WTC11 (cell line): ENCODE measurements at regions not wholly inside any gene's neighbourhood (a gene's known extent, or its start where the extent isn't known, plus 50 kb on each side); places are given as distances from the start of the nearest gene placed in this dataset.

Source experiments
- ATAC-seq: fragments of 200-7000 bp; cut with Tn5 transposase; 2 replicates; pipeline ENCODE4 v1.10.0; 2021; ENCODE audit warnings: mild to moderate bottlenecking, moderate library complexity
- CTCF ChIA-PET: fragments of 300-600 bp; sonication (Branson Sonifier 250); formaldehyde crosslinking; loops from one replicate; lab custom pipeline; 2021; ENCODE audit warnings: antibody characterized with exemption; lab: Charles Lee
- POLR2A ChIA-PET: fragments of 350-600 bp; sonication (Branson Sonifier 250); formaldehyde crosslinking; loops from one replicate; lab custom pipeline; 2021; ENCODE audit warnings: antibody characterized with exemption; lab: Charles Lee
- DNase-seq: peaks from one replicate; pipeline ENCODE4 v3.0.0; 2021; ENCODE audit warnings: low spot score
- H3K27ac Mint-ChIP-seq: 2 replicates; pipeline ENCODE4 v1.8.0; 2021; ENCODE audit warnings: mixed read lengths
- H3K27me3 Mint-ChIP-seq: 2 replicates; pipeline ENCODE4 v1.8.0; 2021; ENCODE audit warnings: low read depth, mild to moderate bottlenecking, moderate library complexity, mixed read lengths
- H3K36me3 Mint-ChIP-seq: 2 replicates; pipeline ENCODE4 v1.8.0; 2021; ENCODE audit warnings: mixed read lengths
- H3K4me1 Mint-ChIP-seq: 2 replicates; pipeline ENCODE4 v1.8.0; 2022; ENCODE audit warnings: mixed read lengths
- H3K4me3 Mint-ChIP-seq: 2 replicates; pipeline ENCODE4 v1.8.0; 2021; ENCODE audit warnings: mild to moderate bottlenecking, moderate library complexity, mixed read lengths
- H3K9me3 Mint-ChIP-seq: 2 replicates; pipeline ENCODE4 v1.8.0; 2021; ENCODE audit warnings: mixed read lengths
- ATF1 ChIP-seq: sonication (generic); formaldehyde crosslinking; IDR thresholded peaks from 2 replicates; pipeline ENCODE4 v1.8.1; 2023; ENCODE audit warnings: mild to moderate bottlenecking, moderate library complexity, missing genetic modification reagents
- ESRRA ChIP-seq: sonication (generic); formaldehyde crosslinking; IDR thresholded peaks from 2 replicates; pipeline ENCODE4 v1.8.1; 2022; ENCODE audit warnings: mild to moderate bottlenecking, missing genetic modification reagents, borderline replicate concordance
- FOXJ3 ChIP-seq: sonication (generic); formaldehyde crosslinking; IDR thresholded peaks from 2 replicates; pipeline ENCODE4 v1.9.0; 2021; ENCODE audit warnings: missing genetic modification reagents, mild to moderate bottlenecking, borderline replicate concordance
- FOXK1 ChIP-seq: sonication (generic); formaldehyde crosslinking; IDR thresholded peaks from 2 replicates; pipeline ENCODE4 v1.8.0; 2022; ENCODE audit warnings: mild to moderate bottlenecking, moderate library complexity, missing genetic modification reagents
- JAZF1 ChIP-seq: fragments of 250-450 bp; sonication (Bioruptor Pico); IDR thresholded peaks from 2 replicates; pipeline ENCODE4 v1.9.0; 2021; ENCODE audit warnings: moderate library complexity, mild to moderate bottlenecking, inconsistent platforms
- JUN ChIP-seq: sonication (generic); formaldehyde crosslinking; IDR thresholded peaks from 2 replicates; pipeline ENCODE4 v1.8.0; 2023; ENCODE audit warnings: mild to moderate bottlenecking, missing genetic modification reagents
- KAT7 ChIP-seq: sonication (generic); formaldehyde crosslinking; IDR thresholded peaks from 2 replicates; pipeline ENCODE4 v1.8.1; 2023; ENCODE audit warnings: missing genetic modification reagents, mild to moderate bottlenecking, borderline replicate concordance
- MXD4 ChIP-seq: fragments of 250-450 bp; sonication (Bioruptor Pico); IDR thresholded peaks from 2 replicates; pipeline ENCODE4 v1.8.0; 2021; ENCODE audit warnings: mild to moderate bottlenecking, moderate library complexity, borderline replicate concordance
- NFATC4 ChIP-seq: fragments of 250-450 bp; sonication (Bioruptor Pico); IDR thresholded peaks from 2 replicates; pipeline ENCODE4 v1.9.0; 2021; ENCODE audit warnings: mild to moderate bottlenecking
- NFE2L1 ChIP-seq: sonication (generic); formaldehyde crosslinking; IDR thresholded peaks from 2 replicates; pipeline ENCODE4 v1.8.1; 2023; ENCODE audit warnings: missing genetic modification reagents
- OVOL2 ChIP-seq: fragments of 250-450 bp; sonication (Bioruptor Pico); IDR thresholded peaks from 2 replicates; pipeline ENCODE4 v1.9.0; 2021; ENCODE audit warnings: mild to moderate bottlenecking, borderline replicate concordance
- RORB ChIP-seq: fragments of 250-450 bp; sonication (Bioruptor Pico); IDR thresholded peaks from 2 replicates; pipeline ENCODE4 v1.9.0; 2021; ENCODE audit warnings: mild to moderate bottlenecking
- SMAD4 ChIP-seq: sonication (generic); formaldehyde crosslinking; IDR thresholded peaks from 2 replicates; pipeline ENCODE4 v1.8.0; 2022; ENCODE audit warnings: mild to moderate bottlenecking, missing genetic modification reagents
- SP1 ChIP-seq: sonication (generic); formaldehyde crosslinking; conservative IDR thresholded peaks from 2 replicates; pipeline ENCODE4 v1.8.1; 2022; ENCODE audit warnings: missing genetic modification reagents
- TP53 ChIP-seq: sonication (generic); formaldehyde crosslinking; IDR thresholded peaks from 2 replicates; pipeline ENCODE4 v1.8.1; 2023; ENCODE audit warnings: mild to moderate bottlenecking, missing genetic modification reagents
- ZNF219 ChIP-seq: sonication (generic); formaldehyde crosslinking; IDR thresholded peaks from 2 replicates; pipeline ENCODE4 v1.8.0; 2023; ENCODE audit warnings: missing genetic modification reagents, mild to moderate bottlenecking, borderline replicate concordance
- ZNF263 ChIP-seq: sonication (generic); formaldehyde crosslinking; IDR thresholded peaks from 2 replicates; pipeline ENCODE4 v1.8.1; 2022; ENCODE audit warnings: low read depth, mild to moderate bottlenecking, moderate library complexity, missing genetic modification reagents
- TF ChIP-seq, protein P1 (sequence below): sonication (generic); formaldehyde crosslinking; IDR thresholded peaks from 2 replicates; pipeline ENCODE4 v1.8.0; 2023; ENCODE audit warnings: mild to moderate bottlenecking, missing genetic modification reagents
- TF ChIP-seq, protein P2 (sequence below): sonication (generic); formaldehyde crosslinking; IDR thresholded peaks from 2 replicates; pipeline ENCODE4 v1.8.1; 2023; ENCODE audit warnings: mild to moderate bottlenecking, moderate library complexity, missing genetic modification reagents
- TF ChIP-seq, protein P3 (sequence below): sonication (generic); formaldehyde crosslinking; IDR thresholded peaks from 2 replicates; pipeline ENCODE4 v1.8.0; 2023; ENCODE audit warnings: missing genetic modification reagents
- TF ChIP-seq, protein P4 (sequence below): sonication (generic); formaldehyde crosslinking; IDR thresholded peaks from 2 replicates; pipeline ENCODE4 v1.8.0; 2022; ENCODE audit warnings: mild to moderate bottlenecking, missing genetic modification reagents
- TF ChIP-seq, protein P5 (sequence below): sonication (generic); formaldehyde crosslinking; IDR thresholded peaks from 2 replicates; pipeline ENCODE4 v1.8.1; 2023; ENCODE audit warnings: mild to moderate bottlenecking, missing genetic modification reagents

DNA sequence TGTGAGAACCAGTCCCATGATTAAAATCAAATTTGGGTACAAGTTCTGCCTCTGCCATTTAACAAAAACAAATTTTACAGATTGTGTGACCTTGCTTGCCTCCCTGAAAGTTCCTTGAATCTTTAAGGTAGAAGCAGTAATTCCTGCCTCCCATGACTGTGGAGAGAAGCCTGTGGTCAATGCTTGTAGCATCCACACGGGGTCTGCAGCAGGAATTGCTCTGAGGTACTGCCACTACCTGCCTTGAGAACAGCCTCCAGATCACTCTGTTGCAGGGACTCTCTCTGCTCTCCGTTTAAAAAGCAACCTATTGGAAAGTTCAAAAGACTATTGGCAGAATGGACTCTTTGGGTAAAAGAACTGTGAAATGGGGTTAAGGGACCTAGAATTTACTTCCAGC, 75.9 kb downstream of the SST start (continued):
- TF ChIP-seq KAT7 (CRISPR knock-in tag) (no peak), NFE2L1 (CRISPR knock-in tag) (no peak)
- TF ChIP-seq, protein P1, sequence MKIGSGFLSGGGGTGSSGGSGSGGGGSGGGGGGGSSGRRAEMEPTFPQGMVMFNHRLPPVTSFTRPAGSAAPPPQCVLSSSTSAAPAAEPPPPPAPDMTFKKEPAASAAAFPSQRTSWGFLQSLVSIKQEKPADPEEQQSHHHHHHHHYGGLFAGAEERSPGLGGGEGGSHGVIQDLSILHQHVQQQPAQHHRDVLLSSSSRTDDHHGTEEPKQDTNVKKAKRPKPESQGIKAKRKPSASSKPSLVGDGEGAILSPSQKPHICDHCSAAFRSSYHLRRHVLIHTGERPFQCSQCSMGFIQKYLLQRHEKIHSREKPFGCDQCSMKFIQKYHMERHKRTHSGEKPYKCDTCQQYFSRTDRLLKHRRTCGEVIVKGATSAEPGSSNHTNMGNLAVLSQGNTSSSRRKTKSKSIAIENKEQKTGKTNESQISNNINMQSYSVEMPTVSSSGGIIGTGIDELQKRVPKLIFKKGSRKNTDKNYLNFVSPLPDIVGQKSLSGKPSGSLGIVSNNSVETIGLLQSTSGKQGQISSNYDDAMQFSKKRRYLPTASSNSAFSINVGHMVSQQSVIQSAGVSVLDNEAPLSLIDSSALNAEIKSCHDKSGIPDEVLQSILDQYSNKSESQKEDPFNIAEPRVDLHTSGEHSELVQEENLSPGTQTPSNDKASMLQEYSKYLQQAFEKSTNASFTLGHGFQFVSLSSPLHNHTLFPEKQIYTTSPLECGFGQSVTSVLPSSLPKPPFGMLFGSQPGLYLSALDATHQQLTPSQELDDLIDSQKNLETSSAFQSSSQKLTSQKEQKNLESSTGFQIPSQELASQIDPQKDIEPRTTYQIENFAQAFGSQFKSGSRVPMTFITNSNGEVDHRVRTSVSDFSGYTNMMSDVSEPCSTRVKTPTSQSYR (CRISPR knock-in tag) = no peak

DNA sequence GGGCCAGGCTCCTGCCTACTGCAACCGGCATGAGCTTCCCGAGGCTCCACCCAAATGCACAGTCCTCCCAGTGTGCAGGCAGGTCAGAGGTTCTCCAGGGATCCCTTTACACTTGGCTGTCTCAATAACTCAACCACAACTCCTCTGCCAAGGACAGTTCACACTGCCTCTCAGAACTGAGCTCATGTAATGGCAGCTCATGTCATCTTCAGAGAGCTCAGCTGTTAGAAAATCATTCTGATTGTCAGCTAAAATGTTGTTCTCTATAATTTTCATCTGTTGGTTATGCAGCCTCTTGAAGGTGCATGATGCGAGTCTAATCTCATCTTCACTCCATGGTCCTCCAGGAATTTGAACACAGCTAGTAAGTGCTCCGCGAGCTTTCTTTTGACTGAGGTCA, 76.7 kb downstream of the SST start:
- Mint-ChIP-seq H3K36me3 (no peaks in the 10 kb centered on the region), H3K4me3 (no peak overlapping the region), H3K4me1 (peaks cover 43% of the 10 kb centered on the region), H3K27ac (no peak overlapping the region), H3K9me3 (0 out of 2 replicates have a peak, but pooled peaks cover 4% of the 10 kb centered on the region), H3K27me3 (peaks cover 5% of the 10 kb centered on the region)
- ChIA-PET POLR2A (no interaction called here), CTCF (interaction anchor here (0.7 to 5.2 kb wide), 4 partner anchors 26 to 454 kb away, joined by 3 to 34 read pairs (median 8); partner anchors contain the start of gene RPL39L)
- ATAC-seq (no peak), DNase-seq (no peak)
- TF ChIP-seq, protein P2, sequence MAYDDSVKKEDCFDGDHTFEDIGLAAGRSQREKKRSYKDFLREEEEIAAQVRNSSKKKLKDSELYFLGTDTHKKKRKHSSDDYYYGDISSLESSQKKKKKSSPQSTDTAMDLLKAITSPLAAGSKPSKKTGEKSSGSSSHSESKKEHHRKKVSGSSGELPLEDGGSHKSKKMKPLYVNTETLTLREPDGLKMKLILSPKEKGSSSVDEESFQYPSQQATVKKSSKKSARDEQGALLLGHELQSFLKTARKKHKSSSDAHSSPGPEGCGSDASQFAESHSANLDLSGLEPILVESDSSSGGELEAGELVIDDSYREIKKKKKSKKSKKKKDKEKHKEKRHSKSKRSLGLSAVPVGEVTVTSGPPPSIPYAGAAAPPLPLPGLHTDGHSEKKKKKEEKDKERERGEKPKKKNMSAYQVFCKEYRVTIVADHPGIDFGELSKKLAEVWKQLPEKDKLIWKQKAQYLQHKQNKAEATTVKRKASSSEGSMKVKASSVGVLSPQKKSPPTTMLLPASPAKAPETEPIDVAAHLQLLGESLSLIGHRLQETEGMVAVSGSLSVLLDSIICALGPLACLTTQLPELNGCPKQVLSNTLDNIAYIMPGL (CRISPR knock-in tag) = no peak
- TF ChIP-seq ZNF219 = no peak
- TF ChIP-seq, protein P3, sequence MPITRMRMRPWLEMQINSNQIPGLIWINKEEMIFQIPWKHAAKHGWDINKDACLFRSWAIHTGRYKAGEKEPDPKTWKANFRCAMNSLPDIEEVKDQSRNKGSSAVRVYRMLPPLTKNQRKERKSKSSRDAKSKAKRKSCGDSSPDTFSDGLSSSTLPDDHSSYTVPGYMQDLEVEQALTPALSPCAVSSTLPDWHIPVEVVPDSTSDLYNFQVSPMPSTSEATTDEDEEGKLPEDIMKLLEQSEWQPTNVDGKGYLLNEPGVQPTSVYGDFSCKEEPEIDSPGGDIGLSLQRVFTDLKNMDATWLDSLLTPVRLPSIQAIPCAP (CRISPR knock-in tag) = no peak
- TF ChIP-seq SMAD4 (CRISPR knock-in tag) = no peak
- TF ChIP-seq JUN (CRISPR knock-in tag) = no peak
- TF ChIP-seq, protein P4, sequence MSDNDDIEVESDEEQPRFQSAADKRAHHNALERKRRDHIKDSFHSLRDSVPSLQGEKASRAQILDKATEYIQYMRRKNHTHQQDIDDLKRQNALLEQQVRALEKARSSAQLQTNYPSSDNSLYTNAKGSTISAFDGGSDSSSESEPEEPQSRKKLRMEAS = no peak
- TF ChIP-seq, protein P5, sequence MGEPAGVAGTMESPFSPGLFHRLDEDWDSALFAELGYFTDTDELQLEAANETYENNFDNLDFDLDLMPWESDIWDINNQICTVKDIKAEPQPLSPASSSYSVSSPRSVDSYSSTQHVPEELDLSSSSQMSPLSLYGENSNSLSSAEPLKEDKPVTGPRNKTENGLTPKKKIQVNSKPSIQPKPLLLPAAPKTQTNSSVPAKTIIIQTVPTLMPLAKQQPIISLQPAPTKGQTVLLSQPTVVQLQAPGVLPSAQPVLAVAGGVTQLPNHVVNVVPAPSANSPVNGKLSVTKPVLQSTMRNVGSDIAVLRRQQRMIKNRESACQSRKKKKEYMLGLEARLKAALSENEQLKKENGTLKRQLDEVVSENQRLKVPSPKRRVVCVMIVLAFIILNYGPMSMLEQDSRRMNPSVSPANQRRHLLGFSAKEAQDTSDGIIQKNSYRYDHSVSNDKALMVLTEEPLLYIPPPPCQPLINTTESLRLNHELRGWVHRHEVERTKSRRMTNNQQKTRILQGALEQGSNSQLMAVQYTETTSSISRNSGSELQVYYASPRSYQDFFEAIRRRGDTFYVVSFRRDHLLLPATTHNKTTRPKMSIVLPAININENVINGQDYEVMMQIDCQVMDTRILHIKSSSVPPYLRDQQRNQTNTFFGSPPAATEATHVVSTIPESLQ (CRISPR knock-in tag) = no peak
- TF ChIP-seq ATF1 (CRISPR knock-in tag) = no peak
- no peak for TF ChIP-seq SP1 (CRISPR knock-in tag)
- no peak for TF ChIP-seq FOXK1 (CRISPR knock-in tag)
- TF ChIP-seq OVOL2 (CRISPR knock-in tag) = no peak
- no peak for TF ChIP-seq ESRRA (CRISPR knock-in tag)
- no peak for TF ChIP-seq ZNF263 (CRISPR knock-in tag)
- TF ChIP-seq MXD4 (CRISPR knock-in tag) = no peak
- no peak for TF ChIP-seq FOXJ3 (CRISPR knock-in tag)
- TF ChIP-seq TP53 (CRISPR knock-in tag) = no peak
- TF ChIP-seq NFATC4 (CRISPR knock-in tag) = no peak
- TF ChIP-seq KAT7 (CRISPR knock-in tag) = no peak
- no peak for TF ChIP-seq JAZF1 (CRISPR knock-in tag)
- no peak for TF ChIP-seq RORB
